AG20443 (cell line): ENCODE measurements at regions not wholly inside any gene's neighbourhood (a gene's known extent, or its start where the extent isn't known, plus 50 kb on each side); places are given as distances from the start of the nearest gene placed in this dataset.

Experiments used
- DNase-seq: peaks from one replicate; pipeline ENCODE4 v3.0.0; 2012; ENCODE audit warnings: low spot score, mixed read lengths

DNA sequence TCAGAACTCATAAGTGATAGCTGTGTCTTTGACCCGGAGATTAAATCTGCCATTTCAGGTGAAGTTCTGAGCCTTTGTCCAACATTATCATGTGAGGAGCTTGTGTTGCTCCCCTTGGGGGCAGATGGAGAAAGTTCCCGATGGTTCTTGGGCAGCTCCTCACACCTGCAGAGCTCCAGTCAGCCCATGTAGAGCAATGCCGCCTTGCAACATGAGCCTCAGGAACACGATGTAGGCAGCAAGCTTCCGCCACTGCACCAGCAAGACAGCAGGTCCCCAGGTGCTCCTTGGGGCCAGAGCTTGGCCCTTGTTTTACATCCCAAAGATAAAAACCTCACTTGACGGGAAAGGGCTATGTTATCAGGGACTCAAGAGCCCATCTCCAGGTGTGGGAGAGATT lies 292.7 kb downstream of the IRX1 start:
- DNase-seq, result no peak

DNA sequence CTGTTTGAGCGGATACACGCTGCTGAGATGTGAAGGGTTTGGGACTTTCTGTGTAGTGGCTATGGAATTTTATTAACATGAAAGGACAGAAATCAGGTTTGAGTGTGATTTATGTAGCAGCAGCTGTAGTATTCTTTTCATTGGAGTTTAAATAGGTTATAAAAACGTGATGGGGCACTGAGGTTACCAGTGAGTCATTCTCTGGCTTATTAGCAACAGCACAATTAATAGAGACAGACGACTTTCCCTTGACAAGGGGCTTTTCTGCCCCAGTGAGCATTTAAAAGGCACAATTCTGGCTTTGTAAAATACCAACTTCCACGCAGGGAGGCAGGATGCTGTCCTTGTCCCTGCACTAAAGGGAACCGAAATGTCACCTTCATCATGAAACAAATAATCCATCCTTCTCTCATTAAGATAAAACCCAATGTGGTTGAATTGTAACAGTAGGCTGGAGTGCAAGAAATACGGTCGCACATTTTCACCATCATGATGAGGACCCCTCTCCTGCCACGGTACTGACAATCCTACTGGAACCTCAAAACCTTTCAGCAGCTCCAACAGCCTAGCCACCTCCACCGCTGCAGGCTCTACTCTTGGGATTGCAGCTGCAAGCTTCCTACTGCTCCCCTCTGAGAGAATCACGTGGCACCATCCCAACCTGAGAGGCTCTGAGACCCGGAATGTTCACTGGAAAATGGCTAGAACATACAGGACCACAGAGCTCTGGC lies 293.9 kb downstream of the IRX1 start:
- DNase-seq, result no peak

DNA sequence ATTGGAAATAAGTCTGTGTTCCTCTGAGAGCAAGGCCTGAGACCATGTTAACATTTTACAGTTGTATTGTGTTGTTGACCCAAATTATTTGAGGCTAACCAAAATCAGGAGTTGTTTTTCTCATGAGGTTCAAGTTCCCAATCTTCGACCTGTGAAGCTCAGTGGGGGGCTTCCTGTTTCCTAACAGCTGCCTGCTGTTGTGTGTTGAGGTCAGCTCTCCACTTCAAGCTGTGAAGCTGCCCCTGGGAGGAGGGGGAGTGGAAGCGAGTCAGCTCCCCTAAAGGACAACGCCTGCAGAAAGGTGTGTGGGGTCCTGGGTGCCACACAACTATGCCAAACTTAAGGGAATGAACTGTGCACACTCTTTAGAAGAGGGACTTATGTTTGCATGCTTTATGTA lies 295.5 kb downstream of the IRX1 start:
- DNase-seq, result no peak

DNA sequence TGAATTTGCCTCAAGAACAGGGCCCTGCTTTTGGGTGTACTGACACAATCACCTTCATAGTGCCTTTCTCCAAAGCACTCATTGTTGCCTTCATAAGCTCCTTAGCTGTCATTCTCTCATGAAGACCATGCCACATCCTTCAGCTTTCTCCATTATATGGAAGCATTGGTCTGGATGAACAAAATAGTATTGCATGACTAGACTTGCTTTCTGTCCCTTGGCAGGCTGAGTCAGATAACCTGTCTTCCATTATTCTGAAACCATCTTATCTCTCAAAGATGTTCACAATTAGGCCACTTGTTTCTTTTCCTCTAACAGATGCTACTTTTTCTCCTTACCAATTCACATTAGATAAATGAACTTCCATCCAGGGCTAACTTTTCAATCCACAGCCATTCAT lies 297.9 kb downstream of the IRX1 start:
- DNase-seq, result no peak

DNA sequence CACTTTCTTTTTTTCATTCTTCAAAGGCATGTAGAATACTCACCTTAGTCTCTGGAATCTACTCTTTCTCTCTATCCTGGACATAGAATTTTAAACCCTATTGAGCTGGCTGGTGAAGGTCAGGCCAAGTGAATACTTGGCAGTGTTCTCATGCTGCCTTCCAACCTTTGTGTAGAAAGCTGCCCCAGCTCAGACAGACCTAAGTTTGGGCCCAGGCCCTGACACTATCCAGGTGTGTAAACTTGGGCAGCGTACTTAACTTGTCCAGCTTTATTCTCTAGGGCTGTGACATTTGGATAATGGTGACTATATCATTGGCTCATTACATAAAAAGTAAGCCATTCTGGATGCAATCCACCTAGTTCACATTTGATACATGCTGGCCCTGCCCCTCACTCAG lies 298.3 kb downstream of the IRX1 start:
- DNase-seq, result no peak

DNA sequence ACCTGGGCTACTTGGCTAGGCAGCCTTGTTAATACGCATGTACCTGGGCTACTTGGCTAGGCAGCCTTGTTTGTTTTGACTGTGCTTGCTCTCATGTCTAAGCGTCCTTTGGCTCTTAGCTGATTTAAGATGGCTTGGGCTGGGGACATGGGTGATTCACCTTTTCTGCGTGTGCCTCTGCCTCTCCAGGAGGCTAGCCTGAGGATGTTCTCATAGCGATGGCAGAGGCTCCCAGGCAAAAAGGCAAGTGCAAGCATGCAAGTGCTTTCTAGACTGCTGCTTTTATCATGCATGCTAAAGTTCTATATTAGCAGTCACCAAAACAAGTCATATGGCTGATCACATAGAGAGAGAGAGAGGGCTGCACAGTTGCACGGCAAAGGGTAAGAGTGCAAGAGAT lies 300.5 kb downstream of the IRX1 start:
- no peak for DNase-seq

DNA sequence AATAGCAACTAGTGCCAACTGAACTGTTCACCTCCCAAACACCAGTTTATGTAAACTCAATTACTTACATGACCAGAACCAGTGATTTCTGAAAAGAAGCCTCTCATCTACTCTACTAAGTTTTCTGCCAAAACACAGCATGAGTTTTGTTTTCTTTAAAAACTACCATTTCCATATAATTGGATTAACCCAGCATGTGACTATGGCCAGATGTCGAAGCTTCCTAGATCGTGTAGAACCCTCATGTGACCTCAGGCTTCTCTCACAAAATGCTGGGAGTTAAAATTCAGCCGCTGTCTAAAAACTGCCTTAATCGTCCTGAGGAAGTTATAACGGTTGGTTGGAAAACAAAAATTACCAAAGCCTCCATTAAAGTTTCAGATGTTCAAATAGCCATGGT lies 303.5 kb downstream of the IRX1 start:
- DNase-seq, result no peak

DNA sequence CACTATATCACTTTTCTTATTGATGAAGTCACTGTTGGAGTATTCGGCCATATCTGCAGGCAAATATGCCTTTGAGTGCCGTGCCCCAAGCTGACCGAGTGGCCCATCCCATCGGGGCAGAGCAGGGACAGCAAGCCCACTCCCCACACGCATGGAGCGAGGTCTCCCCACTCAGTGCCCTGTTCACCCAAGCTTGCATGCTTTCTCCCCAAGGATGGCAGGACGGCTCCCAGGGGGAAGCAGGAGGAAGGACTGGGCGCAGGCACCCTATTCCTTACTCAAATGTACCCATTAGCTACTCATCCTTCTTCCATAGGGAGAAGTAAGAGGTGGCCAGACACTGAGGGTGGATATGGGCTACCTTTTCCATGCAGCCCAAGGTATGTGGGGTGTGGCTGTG lies 309.0 kb downstream of the IRX1 start:
- no peak for DNase-seq

DNA sequence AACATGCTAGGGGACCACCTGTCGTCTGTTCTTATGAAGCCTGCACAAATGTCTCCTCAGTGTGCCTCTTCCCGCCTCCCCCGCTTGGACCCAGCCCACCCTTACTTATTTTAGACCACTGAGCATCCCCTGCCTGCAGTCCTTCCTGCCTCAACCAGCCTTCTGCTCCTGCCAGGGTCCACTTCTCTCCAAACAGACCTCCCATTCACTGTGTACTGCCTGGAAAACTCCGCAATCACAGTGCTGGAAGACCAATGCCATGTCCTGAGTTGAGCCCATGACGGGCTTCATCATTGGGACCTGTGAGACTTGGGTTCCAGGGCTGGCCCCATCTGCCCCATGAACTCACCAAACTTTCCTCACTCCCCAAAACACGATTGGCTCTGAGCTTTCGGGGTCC lies 309.4 kb downstream of the IRX1 start:
- no peak for DNase-seq

DNA sequence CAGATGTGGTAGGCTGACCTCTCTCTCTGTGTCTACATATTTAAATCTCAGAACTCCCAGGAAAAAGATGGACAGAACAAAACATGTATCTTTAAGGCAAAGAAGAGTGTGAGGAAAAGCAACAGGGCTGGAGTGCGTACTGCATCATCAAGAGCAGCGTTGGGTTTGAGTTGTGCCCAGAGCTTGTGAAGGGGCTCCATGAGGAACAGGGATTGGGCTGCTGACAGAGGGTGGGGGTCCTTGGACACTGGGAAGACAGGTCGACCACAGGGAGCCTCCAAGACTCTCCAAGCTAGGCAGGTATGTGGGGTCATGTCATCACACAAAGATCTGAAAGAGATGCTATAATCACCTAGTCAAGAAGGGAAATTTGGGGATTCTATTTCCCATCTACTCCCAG lies 309.9 kb downstream of the IRX1 start:
- no peak for DNase-seq

DNA sequence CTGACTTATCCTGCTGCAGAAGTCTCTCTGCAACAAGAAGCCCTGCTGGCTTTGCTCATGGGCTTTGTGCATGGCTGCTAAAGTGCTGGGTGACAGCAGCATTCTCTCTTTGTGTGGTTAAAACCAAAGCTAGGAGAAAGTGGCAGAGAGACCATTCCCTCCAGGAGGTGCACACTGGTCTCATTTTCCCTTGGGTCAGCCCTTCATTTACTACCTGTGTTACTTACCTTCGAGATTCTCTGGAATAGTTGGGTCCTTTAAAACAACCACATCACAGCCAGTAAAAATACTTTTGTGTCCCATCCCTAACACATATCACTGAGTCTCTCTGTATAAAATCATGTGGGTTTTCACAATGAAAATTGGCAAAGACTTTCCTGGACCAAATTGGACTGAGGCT lies 315.5 kb downstream of the IRX1 start:
- DNase-seq, result no peak

DNA sequence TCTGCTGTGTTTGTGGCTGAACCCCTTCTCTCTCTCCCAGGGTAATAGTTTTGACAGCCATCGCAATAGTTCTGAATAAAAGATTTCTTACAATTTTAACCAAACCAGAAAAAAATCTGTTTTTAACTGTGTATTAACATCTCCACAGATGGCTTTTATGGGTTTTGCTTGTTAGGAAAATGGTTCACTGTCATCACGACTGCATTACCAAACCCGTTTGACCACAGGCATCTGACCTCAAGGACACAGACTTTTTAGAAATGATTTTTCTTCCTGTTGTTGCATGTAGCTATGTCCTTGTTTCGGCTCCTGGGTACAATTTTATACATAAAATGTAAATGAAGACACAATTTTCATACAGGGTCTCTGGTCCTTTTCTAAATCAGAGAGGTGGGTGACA lies 316.1 kb downstream of the IRX1 start:
- no peak for DNase-seq

DNA sequence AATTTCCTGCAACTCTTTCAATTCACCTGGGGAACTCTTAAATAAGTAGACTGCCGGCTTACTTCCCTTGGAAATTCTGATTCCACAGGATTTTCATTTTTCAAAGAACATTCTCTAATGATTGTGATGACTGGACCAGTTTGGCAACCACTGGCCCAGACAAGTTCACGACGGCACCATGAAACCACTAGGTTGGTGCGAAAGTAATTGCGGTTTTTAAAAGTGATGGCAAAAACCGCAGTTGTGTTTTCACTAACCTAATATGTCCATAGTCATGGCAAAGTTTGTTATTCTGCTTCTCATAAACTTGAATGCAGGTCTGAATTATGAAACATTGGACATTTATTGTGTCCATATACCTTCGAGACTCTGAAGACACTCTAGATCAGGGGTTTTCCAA lies 317.2 kb downstream of the IRX1 start:
- no peak for DNase-seq

DNA sequence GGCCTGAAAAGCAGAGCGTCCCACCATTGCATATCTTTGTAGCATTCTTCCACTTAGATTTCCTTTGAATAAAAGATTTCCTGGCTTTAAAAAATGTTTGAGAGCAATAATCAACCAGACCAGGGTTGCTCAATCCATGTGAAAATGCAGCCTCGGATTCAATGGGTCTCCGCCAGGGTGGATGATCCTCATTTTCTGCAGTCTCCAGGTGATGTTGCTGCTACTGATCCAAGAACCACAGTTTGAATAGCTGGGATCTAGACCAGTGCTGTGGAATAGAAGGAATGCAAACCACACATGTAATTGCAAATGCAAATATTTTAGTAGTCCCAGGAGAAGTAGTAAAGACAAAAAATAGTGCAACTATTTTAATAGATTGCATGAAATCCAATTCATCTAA lies 317.6 kb downstream of the IRX1 start:
- no peak for DNase-seq

DNA sequence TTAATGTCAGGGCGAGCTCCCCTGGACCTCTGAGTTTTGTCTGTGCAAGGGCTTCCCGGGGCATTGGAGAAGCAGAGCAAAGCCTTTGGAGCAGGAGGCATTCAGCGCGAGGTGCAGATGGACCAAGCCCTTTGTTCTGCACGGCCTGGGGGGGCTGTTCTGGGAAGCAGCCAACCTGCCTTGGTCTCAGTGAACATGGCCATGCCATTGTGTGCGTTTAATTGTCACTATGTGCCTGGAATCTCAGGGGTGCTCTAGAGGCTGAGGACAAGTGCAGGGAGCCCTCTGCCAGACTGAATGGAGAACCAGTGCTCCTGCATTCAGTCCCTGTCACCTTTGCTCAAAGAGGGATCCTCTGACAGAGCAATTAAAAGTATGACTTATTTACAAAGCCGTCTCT lies 329.4 kb downstream of the IRX1 start:
- no peak for DNase-seq

DNA sequence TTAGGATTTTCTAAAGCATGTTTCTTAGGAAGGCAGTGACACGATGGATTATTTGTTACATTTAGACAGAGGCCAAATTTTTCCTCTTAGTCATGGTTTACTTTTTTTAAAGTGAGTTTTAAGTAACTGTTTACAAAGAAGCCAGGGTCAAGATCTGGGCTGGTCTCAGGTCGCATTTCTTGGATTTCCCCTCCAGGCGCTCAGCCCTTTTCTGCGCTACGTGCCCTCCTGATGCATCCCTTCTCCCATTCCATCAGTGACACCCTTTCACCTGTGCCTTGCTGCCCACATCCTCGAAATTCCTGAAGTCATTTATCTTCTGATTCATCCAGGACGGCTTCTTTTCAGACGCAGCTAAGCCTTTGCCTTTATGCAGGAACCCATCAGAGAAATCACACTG lies 330.3 kb downstream of the IRX1 start:
- no peak for DNase-seq

DNA sequence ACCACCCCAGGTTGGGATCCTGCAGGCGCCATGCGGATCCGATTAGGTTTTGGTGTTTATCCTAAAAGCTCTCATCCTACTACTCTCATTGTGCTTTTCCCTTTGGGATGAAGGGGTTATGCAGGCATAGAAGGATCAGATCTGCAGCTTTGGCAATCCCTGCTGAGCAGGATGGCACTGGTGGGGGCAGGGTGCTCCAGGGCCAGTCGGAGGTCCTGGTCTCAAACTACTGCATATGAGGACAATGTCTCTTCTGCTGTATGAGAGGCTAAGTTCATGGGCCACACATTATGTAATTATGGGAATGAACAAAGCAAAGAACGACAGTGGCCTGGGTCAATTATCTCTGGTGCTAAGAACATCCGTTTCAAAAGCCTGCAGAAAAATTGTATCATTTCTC lies 334.2 kb downstream of the IRX1 start:
- no peak for DNase-seq

DNA sequence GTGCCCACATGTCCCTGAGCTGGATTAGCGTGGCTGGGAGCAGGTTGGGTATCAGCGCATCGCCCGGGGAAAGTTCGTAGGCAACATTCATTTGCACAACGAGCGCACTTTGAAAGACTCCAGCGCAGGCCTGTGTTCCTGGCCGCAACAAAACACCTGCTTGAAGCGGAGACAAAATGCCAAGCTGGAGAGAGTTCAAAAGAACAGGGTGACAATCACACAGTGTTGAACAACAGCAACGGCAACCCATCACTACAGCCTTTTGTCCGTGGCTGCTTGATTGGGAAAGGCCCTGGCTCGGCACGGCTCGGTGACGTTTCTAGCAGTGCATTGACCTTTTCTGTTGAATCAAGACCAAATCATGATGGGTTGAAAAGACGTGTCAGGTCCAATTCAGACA lies 336.3 kb downstream of the IRX1 start:
- DNase-seq, result no peak

DNA sequence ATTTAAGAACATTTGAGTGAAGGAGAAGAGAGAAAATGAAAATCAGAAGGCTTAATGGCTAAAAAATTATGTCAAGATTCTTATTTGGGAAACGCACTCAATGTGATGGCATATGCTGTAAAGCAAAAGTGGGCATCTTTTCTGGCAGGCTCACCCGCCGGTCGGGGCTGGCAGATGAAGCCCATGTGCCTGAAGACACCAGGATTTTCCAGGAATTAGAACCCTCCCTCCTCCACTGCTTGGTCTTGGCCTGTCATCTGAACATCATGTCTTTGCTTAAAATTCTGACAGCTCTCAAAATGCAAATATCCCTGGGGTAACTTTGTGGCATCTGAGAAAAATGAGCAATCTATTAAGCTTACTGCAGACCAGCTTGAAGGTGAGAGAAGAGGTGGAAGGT lies 337.9 kb downstream of the IRX1 start:
- DNase-seq, result no peak

DNA sequence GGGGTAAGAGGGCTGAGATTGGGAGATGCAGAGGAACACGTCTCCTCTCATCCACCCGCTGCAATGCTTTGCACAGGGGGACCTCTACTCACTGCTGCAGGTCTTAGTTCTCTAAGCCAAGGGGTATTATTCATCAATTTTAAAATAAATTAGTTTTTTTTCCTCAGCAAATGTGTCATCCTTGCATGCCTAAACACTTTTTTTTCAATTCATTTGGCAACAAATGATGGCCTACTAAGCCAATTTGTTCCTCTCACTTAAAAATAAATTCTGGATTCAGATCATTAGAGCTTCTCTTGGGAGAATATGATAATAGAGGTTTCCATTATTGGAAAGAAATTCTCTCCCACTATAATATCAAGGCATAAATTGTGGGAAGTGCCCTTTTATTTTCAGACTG lies 338.3 kb downstream of the IRX1 start:
- no peak for DNase-seq

DNA sequence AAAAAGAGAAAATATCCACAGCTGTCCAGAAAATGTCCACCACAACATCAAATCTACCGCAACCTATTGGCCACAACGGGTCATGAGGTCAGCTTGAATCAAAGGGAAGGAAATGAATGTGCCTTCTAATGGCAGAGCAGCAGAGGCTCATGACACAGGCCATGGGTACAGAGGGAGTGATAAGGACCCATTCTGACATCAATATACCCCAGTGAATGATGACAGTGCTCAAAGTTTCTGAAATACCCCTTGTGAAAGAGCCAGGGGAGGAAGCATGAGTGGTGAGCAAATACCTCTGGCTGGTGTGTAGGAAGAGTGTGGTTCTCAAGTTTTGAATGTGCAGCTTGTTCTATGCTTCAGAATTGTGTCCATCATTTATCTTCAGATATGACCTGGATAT lies 348.2 kb downstream of the IRX1 start:
- DNase-seq, result no peak

DNA sequence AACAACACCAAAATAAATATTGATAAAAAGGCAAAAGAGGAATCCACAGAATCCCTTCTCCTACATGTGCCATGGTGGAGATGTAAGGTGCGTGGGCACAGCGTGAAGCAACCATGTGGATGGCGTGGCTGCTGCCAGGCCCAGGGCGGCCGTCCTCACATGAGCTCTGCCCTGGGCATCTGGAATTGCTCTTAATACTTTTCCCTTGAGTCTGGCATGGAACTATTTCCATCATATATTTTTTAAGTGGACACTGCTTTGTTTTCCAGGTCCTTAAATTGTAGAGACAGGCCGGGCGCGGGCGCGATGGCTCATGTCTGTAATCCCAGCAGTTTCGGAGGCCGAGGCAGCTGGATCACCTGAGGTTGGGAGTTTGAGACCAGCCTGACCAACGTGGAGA lies 349.3 kb downstream of the IRX1 start:
- no peak for DNase-seq

DNA sequence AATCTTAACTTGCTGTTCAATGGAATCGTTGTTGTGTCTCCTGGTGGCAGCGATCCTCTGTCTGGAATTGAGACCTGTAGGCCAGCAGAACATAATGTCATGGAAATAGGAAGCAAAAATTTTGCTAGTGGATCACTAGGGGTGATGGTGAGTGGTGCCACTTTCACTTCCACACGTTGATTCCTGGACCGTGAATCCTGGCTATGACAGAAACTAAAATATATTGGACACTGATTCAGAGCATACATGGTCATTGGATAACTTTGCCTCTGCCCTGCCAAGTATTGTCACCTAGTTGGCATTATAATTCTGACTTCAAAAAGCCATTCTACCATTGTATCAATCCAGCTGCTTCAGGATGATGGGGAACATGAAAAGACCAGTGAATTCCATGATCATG lies 353.2 kb downstream of the IRX1 start:
- no peak for DNase-seq

DNA sequence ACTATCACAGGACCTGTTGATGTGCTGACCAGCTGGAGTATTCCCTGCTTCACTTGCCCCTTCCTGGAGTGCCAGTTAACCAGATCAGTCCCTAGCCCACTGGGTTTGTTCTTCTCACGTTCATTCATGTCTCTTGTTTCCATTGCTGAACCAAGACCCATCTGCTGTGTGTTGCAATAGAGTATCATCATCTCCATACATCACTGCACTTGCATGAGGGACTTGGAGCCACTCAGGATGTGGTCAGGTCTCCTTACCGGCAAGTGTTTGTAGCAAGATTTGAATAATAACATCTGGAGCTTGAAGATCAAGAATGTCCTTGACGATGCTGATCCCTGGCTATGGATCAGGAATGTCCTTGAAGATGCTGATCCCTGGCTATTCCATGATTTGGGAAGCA lies 358.6 kb downstream of the IRX1 start:
- no peak for DNase-seq

DNA sequence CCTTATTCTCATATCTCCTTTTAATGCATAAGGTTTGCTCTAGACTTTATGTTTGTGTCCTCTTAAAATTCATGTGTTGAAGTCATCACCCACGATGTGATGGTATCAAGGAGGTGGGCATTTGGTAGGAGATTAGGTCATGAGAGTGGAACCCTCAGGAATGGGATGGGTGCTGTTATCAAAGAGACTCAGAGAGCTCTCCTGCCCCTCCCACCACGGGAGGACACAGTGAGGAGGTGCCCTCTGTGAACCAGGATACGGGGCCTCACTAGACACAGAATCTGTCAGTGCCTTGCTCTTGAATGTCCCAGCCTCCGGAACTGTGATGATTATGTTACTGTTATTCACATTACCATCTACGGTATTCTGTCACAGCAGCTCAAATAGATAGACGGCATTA lies 359.0 kb downstream of the IRX1 start:
- DNase-seq, result no peak
